K562 (cell line): ENCODE measurements at regions not wholly inside any gene's neighbourhood (a gene's known extent, or its start where the extent isn't known, plus 50 kb on each side); places are given as distances from the start of the nearest gene placed in this dataset.

ENCODE experiments used
- ATAC-seq: fragments of 200-7000 bp; cut with Tn5 transposase; 3 replicates; pipeline ENCODE4 v1.9.1; 2020; ENCODE audit warnings: moderate library complexity
- BruUV-seq: library from RNA; stranded (reverse); fragments of 400-500 nt; replicated peaks from 2 replicates; lab custom pipeline; 2021; lab: Mats Ljungman, UMichigan
- CTCF ChIA-PET: fragments of 300-600 bp; formaldehyde crosslinking; extraction: SDS; loops from one replicate; lab custom pipeline; 2021; ENCODE audit warnings: low intra/inter-chr PET ratio; lab: Yijun Ruan, JAX
- POLR2A ChIA-PET: fragments of 300-600, 350-650 bp; sonication (Branson Sonifier 250); formaldehyde crosslinking; extraction: SDS; loops from one replicate; lab custom pipeline; 2021; ENCODE audit warnings: antibody characterized with exemption, inconsistent platforms; lab: Yijun Ruan, JAX
- DNase-seq, 4 experiments: peaks; one replicate each; pipeline versions ENCODE4 v3.0.0 to v3.0.0-alpha.2; 2011 to 2018; ENCODE audit warnings: low spot score in 3 of 4, mixed read lengths in 3 of 4; ENCODE audit errors: extremely low read depth in 1 of 4
- FAIRE-seq: peaks from 2 replicates; lab custom pipeline; 2011; peaks lifted over from hg19 to GRCh38; lab: Jason Lieb, UNC
- H2AFZ ChIP-seq: 2 replicates; pipeline ENCODE4 v1.6.0; 2011; ENCODE audit warnings: low read depth, low read length, control low read depth, inconsistent platforms
- H3K27ac ChIP-seq: fragments of 200-600 bp; 3 replicates; pipeline ENCODE4 v1.8.0; 2011; ENCODE audit warnings: low read depth, mild to moderate bottlenecking, control low read depth, inconsistent platforms, low read length, moderate library complexity, mixed read lengths; ENCODE audit errors: extremely low read depth
- H3K27me3 ChIP-seq, 2 experiments: fragments of 300-600 bp in 1 of 2; 2 replicates in 1 of 2; 3 replicates in 1 of 2; pipeline versions ENCODE4 v1.6.0 to v1.8.0; 2011; ENCODE audit warnings: inconsistent platforms in 2 of 2, low read length in 2 of 2, mild to moderate bottlenecking in 1 of 2, mixed read lengths in 1 of 2, moderate library complexity in 1 of 2; ENCODE audit not compliant: control insufficient read depth in 2 of 2, insufficient read depth in 2 of 2
- H3K36me3 ChIP-seq: fragments of 300-600 bp; 3 replicates; pipeline ENCODE4 v1.8.0; 2011; ENCODE audit warnings: mild to moderate bottlenecking, low read length, inconsistent platforms; ENCODE audit not compliant: control insufficient read depth, insufficient read depth
- H3K4me1 ChIP-seq, 2 experiments: fragments of 200-600 bp in 1 of 2; replicated peaks in 1 of 2; 2 replicates in 1 of 2; 3 replicates in 1 of 2; pipeline versions ENCODE4 v1.5.1 to v1.8.0; 2011; ENCODE audit warnings: inconsistent platforms in 2 of 2, low read length in 2 of 2, mild to moderate bottlenecking in 1 of 2, mixed read lengths in 1 of 2, moderate library complexity in 1 of 2; ENCODE audit not compliant: control insufficient read depth in 2 of 2, insufficient read depth in 2 of 2
- H3K4me2 ChIP-seq: 2 replicates; pipeline ENCODE4 v1.6.1; 2011; ENCODE audit warnings: low read length, control low read depth, inconsistent platforms, mixed read lengths; ENCODE audit not compliant: insufficient read depth
- H3K4me3 ChIP-seq: fragments of 200-600 bp; sonication (generic), shearing (Covaris generic); 2 replicates; pipeline ENCODE4 v1.5.1; 2016; ENCODE audit warnings: control low read depth, inconsistent platforms
- H3K79me2 ChIP-seq: fragments of 200-600 bp; 3 replicates; pipeline ENCODE4 v1.8.0; 2011; ENCODE audit warnings: low read length, inconsistent platforms; ENCODE audit not compliant: control insufficient read depth, insufficient read depth
- H3K9ac ChIP-seq, 2 experiments: 2 replicates each; pipeline versions ENCODE4 v1.6.0 to v1.6.1; 2011; ENCODE audit warnings: low read depth in 2 of 2, low read length in 2 of 2, control low read depth in 1 of 2, inconsistent platforms in 1 of 2, mild to moderate bottlenecking in 1 of 2, mixed read lengths in 1 of 2; ENCODE audit not compliant: insufficient read depth in 1 of 2
- H3K9me1 ChIP-seq: one replicate; pipeline ENCODE4 v1.6.0; 2011; ENCODE audit warnings: inconsistent platforms, mild to moderate bottlenecking, low read length, moderate library complexity; ENCODE audit not compliant: control insufficient read depth, insufficient read depth
- H3K9me3 ChIP-seq: replicated peaks from 2 replicates; pipeline ENCODE4 v1.5.1; 2011; ENCODE audit warnings: low read depth, low read length, inconsistent platforms; ENCODE audit not compliant: control insufficient read depth, insufficient read depth
- H4K20me1 ChIP-seq: replicated peaks from 2 replicates; pipeline ENCODE4 v1.6.1; 2011; ENCODE audit warnings: low read length, inconsistent platforms, mixed read lengths; ENCODE audit not compliant: control insufficient read depth, insufficient read depth
- BMI1 ChIP-seq: fragments of 150-350 bp; IDR thresholded peaks from 2 replicates; pipeline ENCODE4 v1.6.1; 2014; ENCODE audit warnings: low read length
- GTF2E2 ChIP-seq: fragments of 200-800 bp; sonication (Bioruptor generic); IDR thresholded peaks from 2 replicates; pipeline ENCODE4 v1.6.1; 2016; ENCODE audit warnings: missing genetic modification characterization, missing compliant biosample characterization
- MEF2D ChIP-seq: conservative IDR thresholded peaks from 2 replicates; pipeline ENCODE4 v1.6.1; 2016; ENCODE audit warnings: low read depth, missing genetic modification characterization, missing compliant biosample characterization
- NFE2L1 ChIP-seq: fragments of 450-650 bp; IDR thresholded peaks from 2 replicates; pipeline ENCODE4 v1.6.1; 2016; ENCODE audit warnings: missing genetic modification characterization, low read depth, mild to moderate bottlenecking, missing compliant biosample characterization, moderate library complexity, borderline replicate concordance
- NFRKB ChIP-seq: fragments of 450-650 bp; IDR thresholded peaks from 2 replicates; pipeline ENCODE4 v1.6.1; 2016; ENCODE audit warnings: low read depth
- PATZ1 ChIP-seq: fragments of 250-450 bp; sonication (Bioruptor Pico); IDR thresholded peaks from 2 replicates; pipeline ENCODE4 v1.5.0; 2020; ENCODE audit warnings: mild to moderate bottlenecking, borderline replicate concordance
- PHF21A ChIP-seq: fragments of 450-650 bp; IDR thresholded peaks from 2 replicates; pipeline ENCODE4 v1.6.1; 2017; ENCODE audit warnings: low read depth, borderline replicate concordance
- PRMT5 ChIP-seq: sonication (generic); formaldehyde crosslinking; IDR thresholded peaks from 2 replicates; pipeline ENCODE4 v1.5.0; 2020; ENCODE audit warnings: missing genetic modification reagents
- SPI1 ChIP-seq: IDR thresholded peaks from 2 replicates; pipeline ENCODE4 v1.6.1; 2011; ENCODE audit warnings: low read depth, low read length, control low read depth, borderline replicate concordance
- TARDBP ChIP-seq: fragments of 450-650 bp; IDR thresholded peaks from 2 replicates; pipeline ENCODE4 v1.6.1; 2016
- ZNF592 ChIP-seq: fragments of 450-650 bp; IDR thresholded peaks from 2 replicates; pipeline ENCODE4 v1.6.1; 2017; ENCODE audit warnings: antibody characterized with exemption, mild to moderate bottlenecking
- ZNF76 ChIP-seq: fragments of 250-450 bp; sonication (Bioruptor Pico); IDR thresholded peaks from 2 replicates; pipeline ENCODE4 v1.4.0; 2020; ENCODE audit warnings: mild to moderate bottlenecking, moderate library complexity, borderline replicate concordance
- WGBS: fragments of 100-300 bp; shearing (Covaris generic); methylation state at CpG from one replicate; pipeline ENCODE4 v1.1.6; 2016; ENCODE audit warnings: low coverage, mixed read lengths; ENCODE audit not compliant: insufficient coverage; ENCODE audit errors: missing lambda C conversion rate; 5-methylcytosine and 5-hydroxymethylcytosine counted together
- in situ Hi-C: fragments of 300-500 bp; cut with MboI; formaldehyde crosslinking; loops from 4 replicates; pipeline ENCODE4 v1.15.0; 2018; ENCODE audit warnings: inconsistent platforms, mixed read lengths
- intact Hi-C: fragments of 100-400 bp; cut with micrococcal nuclease; formaldehyde crosslinking; loops from 2 replicates; pipeline ENCODE4 v1.14.2; 2022
- TF ChIP-seq, protein P1 (sequence below): fragments of 450-650 bp; IDR thresholded peaks from 2 replicates; pipeline ENCODE4 v1.6.1; 2016; ENCODE audit warnings: borderline replicate concordance

- TF ChIP-seq MEF2D (tag), result no peak
- no peak for TF ChIP-seq PRMT5
- TF ChIP-seq GTF2E2 (tag), result no peak
- no peak for TF ChIP-seq NFRKB
- TF ChIP-seq, protein P1, sequence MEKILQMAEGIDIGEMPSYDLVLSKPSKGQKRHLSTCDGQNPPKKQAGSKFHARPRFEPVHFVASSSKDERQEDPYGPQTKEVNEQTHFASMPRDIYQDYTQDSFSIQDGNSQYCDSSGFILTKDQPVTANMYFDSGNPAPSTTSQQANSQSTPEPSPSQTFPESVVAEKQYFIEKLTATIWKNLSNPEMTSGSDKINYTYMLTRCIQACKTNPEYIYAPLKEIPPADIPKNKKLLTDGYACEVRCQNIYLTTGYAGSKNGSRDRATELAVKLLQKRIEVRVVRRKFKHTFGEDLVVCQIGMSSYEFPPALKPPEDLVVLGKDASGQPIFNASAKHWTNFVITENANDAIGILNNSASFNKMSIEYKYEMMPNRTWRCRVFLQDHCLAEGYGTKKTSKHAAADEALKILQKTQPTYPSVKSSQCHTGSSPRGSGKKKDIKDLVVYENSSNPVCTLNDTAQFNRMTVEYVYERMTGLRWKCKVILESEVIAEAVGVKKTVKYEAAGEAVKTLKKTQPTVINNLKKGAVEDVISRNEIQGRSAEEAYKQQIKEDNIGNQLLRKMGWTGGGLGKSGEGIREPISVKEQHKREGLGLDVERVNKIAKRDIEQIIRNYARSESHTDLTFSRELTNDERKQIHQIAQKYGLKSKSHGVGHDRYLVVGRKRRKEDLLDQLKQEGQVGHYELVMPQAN, result no peak
- no peak for TF ChIP-seq NFE2L1 (tag)
- TF ChIP-seq TARDBP, result no peak
Measured at GRCh38 chr12:13769966-13770365, 211.4 kb downstream of the GRIN2B start (continued).

DNA sequence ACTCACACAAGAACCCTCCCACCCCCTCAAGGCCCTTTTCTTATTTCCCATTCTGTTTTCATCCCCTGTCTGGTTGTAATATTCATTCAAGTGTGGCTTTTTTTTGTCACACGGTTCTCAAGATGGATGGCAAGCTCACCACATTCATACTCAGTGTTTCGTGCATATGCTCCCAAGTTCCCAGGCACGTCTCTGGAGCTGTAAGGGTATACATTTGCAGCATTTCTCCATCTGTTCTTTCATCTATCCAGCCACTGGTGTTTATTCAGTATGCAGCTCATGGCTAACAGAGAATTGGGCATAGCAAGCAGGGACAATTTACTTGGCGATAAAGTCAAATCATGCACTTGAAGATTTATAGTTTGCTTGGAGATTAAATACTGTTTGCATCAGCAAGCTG, 212.1 kb downstream of the GRIN2B start:
- no peak overlapping the region for H3K9ac ChIP-seq
- no peaks in the 10 kb centered on the region for H3K9me1 ChIP-seq
- ChIA-PET POLR2A (no interaction called here), CTCF (no interaction called here)
- H3K9me3 ChIP-seq, result no peaks in the 10 kb centered on the region
- intact Hi-C loops (no loop called here), in situ Hi-C loops (no loop called here)
- no peak overlapping the region for H3K4me2 ChIP-seq
- H3K27me3 ChIP-seq, result no peaks in the 10 kb centered on the region
- no TSS peak for BruUV-seq
- no peaks in the 10 kb centered on the region for H3K4me1 ChIP-seq
- no peak overlapping the region for H3K4me3 ChIP-seq
- H3K27ac ChIP-seq, result no peak overlapping the region
- no peaks in the 10 kb centered on the region for H3K79me2 ChIP-seq
- no peaks in the 10 kb centered on the region for H3K36me3 ChIP-seq
- no peak for FAIRE-seq
- H4K20me1 ChIP-seq, result no peaks in the 10 kb centered on the region
- no peak for DNase-seq
- ATAC-seq, result no peak
- 0% methylated on average over 4 of the region's 4 CpGs for WGBS
- H2AFZ ChIP-seq, result no peak overlapping the region
- TF ChIP-seq BMI1 (no peak), ZNF592 (no peak), PHF21A (no peak), PATZ1 (CRISPR knock-in tag) (no peak), ZNF76 (CRISPR knock-in tag) (no peak), GTF2E2 (tag) (no peak), SPI1 (no peak)
